IMR-90 (cell line): ENCODE measurements at regions not wholly inside any gene's neighbourhood (a gene's known extent, or its start where the extent isn't known, plus 50 kb on each side); places are given as distances from the start of the nearest gene placed in this dataset.

Experiments used
- ATAC-seq: fragments of 200-7000 bp; cut with Tn5 transposase; 2 replicates; pipeline ENCODE4 v1.9.1; 2020; ENCODE audit warnings: low read depth, mild to moderate bottlenecking, moderate library complexity
- BruUV-seq: library from RNA; stranded (reverse); fragments of 400-500 nt; replicated peaks from 2 replicates; lab custom pipeline; 2021; lab: Mats Ljungman, UMichigan
- CTCF ChIA-PET: fragments of 300-600 bp; formaldehyde crosslinking; extraction: SDS; loops from one replicate; lab custom pipeline; 2021; ENCODE audit warnings: antibody characterized with exemption; lab: Yijun Ruan, JAX
- POLR2A ChIA-PET: fragments of 300-600 bp; sonication (Branson Sonifier 250); formaldehyde crosslinking; loops from one replicate; lab custom pipeline; 2022; ENCODE audit warnings: antibody characterized with exemption; ENCODE audit not compliant: unreplicated experiment; lab: Charles Lee
- DNase-seq: peaks from one replicate; pipeline ENCODE4 v3.0.0; 2013
- H2AFZ ChIP-seq: replicated peaks from 2 replicates; pipeline ENCODE3; 2013; ENCODE audit warnings: low read length, mild to moderate bottlenecking; ENCODE audit not compliant: poor library complexity
- H2AK5ac ChIP-seq: 2 replicates; pipeline ENCODE4 v1.6.1; 2013; ENCODE audit warnings: low read depth, low read length, inconsistent platforms
- H2AK9ac ChIP-seq: replicated peaks from 2 replicates; pipeline ENCODE3; 2013; ENCODE audit warnings: mild to moderate bottlenecking, low read depth, low read length, moderate library complexity; ENCODE audit not compliant: poor library complexity
- H2BK120ac ChIP-seq: 2 replicates; pipeline ENCODE4 v1.6.1; 2013; ENCODE audit warnings: low read depth, low read length, inconsistent platforms
- H2BK15ac ChIP-seq: 3 replicates; pipeline ENCODE4 v1.6.1; 2013; ENCODE audit warnings: low read depth, low read length, inconsistent platforms
- H2BK20ac ChIP-seq: 2 replicates; pipeline ENCODE4 v1.6.1; 2013; ENCODE audit warnings: low read depth, mild to moderate bottlenecking, inconsistent platforms, low read length, moderate library complexity
- H2BK5ac ChIP-seq: 2 replicates; pipeline ENCODE4 v1.6.1; 2013; ENCODE audit warnings: mild to moderate bottlenecking, low read depth, low read length, inconsistent platforms; ENCODE audit not compliant: poor library complexity, severe bottlenecking
- H3K14ac ChIP-seq: replicated peaks from 2 replicates; pipeline ENCODE4 v1.6.1; 2013; ENCODE audit warnings: low read depth, low read length, inconsistent platforms
- H3K18ac ChIP-seq: 2 replicates; pipeline ENCODE4 v1.6.1; 2013; ENCODE audit warnings: low read depth, low read length, control low read depth
- H3K23ac ChIP-seq: 2 replicates; pipeline ENCODE4 v1.6.1; 2013; ENCODE audit warnings: low read depth, low read length, inconsistent platforms
- H3K27ac ChIP-seq: 2 replicates; pipeline ENCODE4 v1.5.1; 2013; ENCODE audit warnings: mild to moderate bottlenecking, control low read depth, low read length; ENCODE audit not compliant: insufficient read depth
- H3K27me3 ChIP-seq: 2 replicates; pipeline ENCODE4 v1.6.1; 2013; ENCODE audit warnings: low read length; ENCODE audit not compliant: control insufficient read depth, insufficient read depth
- H3K36me3 ChIP-seq: 2 replicates; pipeline ENCODE4 v1.6.1; 2013; ENCODE audit warnings: low read length, mixed read lengths; ENCODE audit not compliant: control insufficient read depth, insufficient read depth
- H3K4ac ChIP-seq: 2 replicates; pipeline ENCODE4 v1.6.1; 2013; ENCODE audit warnings: low read depth, low read length, inconsistent platforms
- H3K4me1 ChIP-seq: 2 replicates; pipeline ENCODE4 v1.6.1; 2013; ENCODE audit warnings: low read length, mixed read lengths; ENCODE audit not compliant: control insufficient read depth, insufficient read depth
- H3K4me2 ChIP-seq: 2 replicates; pipeline ENCODE4 v1.6.1; 2013; ENCODE audit warnings: low read depth, mild to moderate bottlenecking, control low read depth, low read length, moderate library complexity
- H3K4me3 ChIP-seq: 2 replicates; pipeline ENCODE4 v1.5.1; 2013; ENCODE audit warnings: low read depth, mild to moderate bottlenecking, control low read depth, low read length, moderate library complexity; ENCODE audit not compliant: insufficient read depth
- H3K56ac ChIP-seq: 2 replicates; pipeline ENCODE4 v1.6.1; 2013; ENCODE audit warnings: low read length, inconsistent platforms; ENCODE audit not compliant: insufficient read depth; ENCODE audit errors: extremely low read depth
- H3K79me1 ChIP-seq, 2 experiments: 2 replicates each; pipeline ENCODE4 v1.6.1; 2013; ENCODE audit warnings: low read length in 2 of 2, inconsistent platforms in 1 of 2, low read depth in 1 of 2
- H3K9ac ChIP-seq: 2 replicates; pipeline ENCODE4 v1.6.1; 2013; ENCODE audit warnings: low read depth, low read length, control low read depth
- H3K9me1 ChIP-seq: 2 replicates; pipeline ENCODE4 v1.6.1; 2013; ENCODE audit warnings: low read length, inconsistent platforms; ENCODE audit not compliant: insufficient read depth
- H3K9me3 ChIP-seq: 2 replicates; pipeline ENCODE4 v1.6.1; 2013; ENCODE audit warnings: low read length; ENCODE audit not compliant: control insufficient read depth, insufficient read depth
- H4K20me1 ChIP-seq: 2 replicates; pipeline ENCODE4 v1.6.1; 2013; ENCODE audit warnings: low read length, inconsistent platforms; ENCODE audit not compliant: insufficient read depth
- H4K5ac ChIP-seq: 2 replicates; pipeline ENCODE4 v1.6.1; 2013; ENCODE audit warnings: mild to moderate bottlenecking, low read depth, low read length, control low read depth
- H4K8ac ChIP-seq, 2 experiments: 2 replicates each; pipeline ENCODE4 v1.6.1; 2013; ENCODE audit warnings: low read depth in 2 of 2, low read length in 2 of 2, control low read depth in 1 of 2, inconsistent platforms in 1 of 2
- H4K91ac ChIP-seq: 2 replicates; pipeline ENCODE4 v1.6.1; 2013; ENCODE audit warnings: low read depth, low read length, inconsistent platforms; ENCODE audit not compliant: insufficient read depth
- CEBPB ChIP-seq: IDR thresholded peaks from 2 replicates; pipeline ENCODE4 v1.6.1; 2012; ENCODE audit warnings: low read depth, low read length, improper control_type of control experiment
- CHD1 ChIP-seq: IDR thresholded peaks from 2 replicates; pipeline ENCODE4 v1.6.1; 2012; ENCODE audit warnings: low read depth, low read length, improper control_type of control experiment
- CTCF ChIP-seq: conservative IDR thresholded peaks from 2 replicates; pipeline ENCODE4 v1.5.1; 2012; ENCODE audit warnings: mild to moderate bottlenecking, low read depth, low read length, improper control_type of control experiment
- MAFK ChIP-seq: IDR thresholded peaks from 2 replicates; pipeline ENCODE4 v1.6.1; 2012; ENCODE audit warnings: low read depth, low read length, improper control_type of control experiment
- MAZ ChIP-seq: IDR thresholded peaks from 2 replicates; pipeline ENCODE4 v1.6.1; 2012; ENCODE audit warnings: low read depth, mild to moderate bottlenecking, low read length, improper control_type of control experiment, moderate library complexity, borderline replicate concordance
- MXI1 ChIP-seq: IDR thresholded peaks from 2 replicates; pipeline ENCODE4 v1.6.1; 2012; ENCODE audit warnings: low read depth, mild to moderate bottlenecking, low read length, moderate library complexity, borderline replicate concordance
- NFE2L2 ChIP-seq: fragments of 150-350 bp; IDR thresholded peaks from 2 replicates; pipeline ENCODE4 v1.6.1; 2016; ENCODE audit warnings: low read depth, mild to moderate bottlenecking, low read length
- POLR2A ChIP-seq: IDR thresholded peaks from 2 replicates; pipeline ENCODE4 v1.6.1; 2012; ENCODE audit warnings: mild to moderate bottlenecking, low read depth, low read length
- RAD21 ChIP-seq: IDR thresholded peaks from 2 replicates; pipeline ENCODE4 v1.6.1; 2012; ENCODE audit warnings: low read length, improper control_type of control experiment
- RCOR1 ChIP-seq: IDR thresholded peaks from 2 replicates; pipeline ENCODE4 v1.6.1; 2012; ENCODE audit warnings: mild to moderate bottlenecking, low read length, improper control_type of control experiment; ENCODE audit not compliant: insufficient replicate concordance
- USF2 ChIP-seq: fragments of 150-350 bp; IDR thresholded peaks from 2 replicates; pipeline ENCODE4 v1.6.1; 2017; ENCODE audit warnings: mild to moderate bottlenecking, antibody characterized with exemption, low read length, low read depth
- WGBS, 2 experiments: methylation state at CpG; one replicate each; pipeline versions ENCODE4 v1.1.5 to v1.1.7; 2013; ENCODE audit warnings: missing lambda C conversion rate in 2 of 2; ENCODE audit not compliant: insufficient read length in 1 of 2; ENCODE audit errors: extremely low coverage in 2 of 2; 5-methylcytosine and 5-hydroxymethylcytosine counted together
- dilution Hi-C: fragments of 300-500 bp; cut with HindIII; formaldehyde crosslinking; loops from one replicate; pipeline ENCODE4 v1.14.3; 2018; ENCODE audit warnings: low sequenced_read_pairs; ENCODE audit not compliant: unreplicated experiment
- in situ Hi-C: fragments of 300-500 bp; cut with MboI; formaldehyde crosslinking; loops from 3 replicates; pipeline ENCODE4 v1.14.3; 2019; ENCODE audit warnings: low sequenced_read_pairs, inconsistent platforms, mixed read lengths
- intact Hi-C: fragments of 100-400 bp; cut with micrococcal nuclease; formaldehyde crosslinking; loops from 2 replicates; pipeline ENCODE4 v1.10.0; 2022
- TF ChIP-seq, protein P1 (sequence below): fragments of 150-350 bp; IDR thresholded peaks from 2 replicates; pipeline ENCODE4 v1.6.1; 2016; ENCODE audit warnings: low read depth, mild to moderate bottlenecking, low read length, moderate library complexity, borderline replicate concordance

GRCh38 chr17:73872816-73873215 is 228.6 kb upstream of the SDK2 start:
- Histone ChIP-seq H3K4me1 (no peaks in the 10 kb centered on the region), H2AFZ (no peak overlapping the region), H3K9me1 (no peaks in the 10 kb centered on the region), H3K4ac (no peak overlapping the region), H3K23ac (no peak overlapping the region), H3K4me3 (no peak overlapping the region), H3K27me3 (no peaks in the 10 kb centered on the region), H4K20me1 (no peaks in the 10 kb centered on the region), H2AK9ac (no peak overlapping the region), H3K9ac (no peak overlapping the region), H4K8ac (no peak overlapping the region), H3K56ac (no peak overlapping the region), H2AK5ac (no peak overlapping the region), H4K5ac (no peak overlapping the region), H4K91ac (no peak overlapping the region), H2BK5ac (no peak overlapping the region), H2BK120ac (no peak overlapping the region), H2BK15ac (no peak overlapping the region), H2BK20ac (no peak overlapping the region), H3K4me2 (no peak overlapping the region), H3K14ac (no peak overlapping the region), H3K79me1 (no peaks in the 10 kb centered on the region), H3K36me3 (no peaks in the 10 kb centered on the region), H3K18ac (no peak overlapping the region), H3K9me3 (peaks cover 48% of the 10 kb centered on the region), H3K27ac (no peak overlapping the region)
- no peak for TF ChIP-seq CHD1
- TF ChIP-seq RCOR1: no peak
- TF ChIP-seq POLR2A: no peak
- no peak for TF ChIP-seq CEBPB
- TF ChIP-seq, protein P1, sequence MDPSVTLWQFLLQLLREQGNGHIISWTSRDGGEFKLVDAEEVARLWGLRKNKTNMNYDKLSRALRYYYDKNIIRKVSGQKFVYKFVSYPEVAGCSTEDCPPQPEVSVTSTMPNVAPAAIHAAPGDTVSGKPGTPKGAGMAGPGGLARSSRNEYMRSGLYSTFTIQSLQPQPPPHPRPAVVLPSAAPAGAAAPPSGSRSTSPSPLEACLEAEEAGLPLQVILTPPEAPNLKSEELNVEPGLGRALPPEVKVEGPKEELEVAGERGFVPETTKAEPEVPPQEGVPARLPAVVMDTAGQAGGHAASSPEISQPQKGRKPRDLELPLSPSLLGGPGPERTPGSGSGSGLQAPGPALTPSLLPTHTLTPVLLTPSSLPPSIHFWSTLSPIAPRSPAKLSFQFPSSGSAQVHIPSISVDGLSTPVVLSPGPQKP: no peak
- no peak for TF ChIP-seq MAFK
- TF ChIP-seq MAZ: no peak
- TF ChIP-seq NFE2L2: no peak
- no peak for TF ChIP-seq USF2
- TF ChIP-seq RAD21: no peak
- no peak for TF ChIP-seq MXI1
- no peak for TF ChIP-seq CTCF
- ChIA-PET CTCF (interaction anchor here (0.7 kb wide), 1 partner anchor 48 kb away, joined by 3 read pairs; no protein-coding TSS in a partner anchor), POLR2A (no interaction called here)
- dilution Hi-C loops (no loop called here), in situ Hi-C loops (no loop called here), intact Hi-C loops (no loop called here)
- BruUV-seq: no TSS peak
- DNase-seq (no peak), ATAC-seq (no peak)
- WGBS, 2 experiments: no CpG with 5 or more reads among the region's 3 CpGs
